ENCODE measurements at regions not wholly inside any gene's neighbourhood (a gene's known extent, or its start where the extent isn't known, plus 50 kb on each side); places are given as distances from the start of the nearest gene placed in this dataset.
"Not testable (repeated sequence)": the region's sequence is repeated elsewhere in the genome, so short reads cannot be mapped to it uniquely, and the experiment has no call there.

DNA sequence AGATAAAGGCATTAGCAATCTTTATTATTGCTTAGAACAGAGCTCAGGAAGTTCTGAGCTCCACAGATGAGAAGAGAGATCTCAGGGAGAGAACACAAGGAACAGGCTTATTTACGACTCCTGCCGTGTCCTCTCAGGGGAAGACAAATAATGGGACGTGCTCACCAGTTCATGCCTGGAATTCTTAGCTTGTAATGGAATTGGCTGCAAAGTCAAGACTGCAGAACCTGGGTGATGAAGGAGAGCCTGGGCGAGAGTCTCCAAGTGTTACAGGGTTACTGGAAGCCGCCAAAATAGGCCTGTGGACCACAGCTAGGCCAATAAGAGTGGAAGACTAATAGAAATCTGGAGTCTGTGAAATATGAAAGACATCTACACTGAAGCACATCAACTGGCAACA is 174.5 kb upstream of the ADAMTSL1 start:
- no peak for DNase-seq

DNA sequence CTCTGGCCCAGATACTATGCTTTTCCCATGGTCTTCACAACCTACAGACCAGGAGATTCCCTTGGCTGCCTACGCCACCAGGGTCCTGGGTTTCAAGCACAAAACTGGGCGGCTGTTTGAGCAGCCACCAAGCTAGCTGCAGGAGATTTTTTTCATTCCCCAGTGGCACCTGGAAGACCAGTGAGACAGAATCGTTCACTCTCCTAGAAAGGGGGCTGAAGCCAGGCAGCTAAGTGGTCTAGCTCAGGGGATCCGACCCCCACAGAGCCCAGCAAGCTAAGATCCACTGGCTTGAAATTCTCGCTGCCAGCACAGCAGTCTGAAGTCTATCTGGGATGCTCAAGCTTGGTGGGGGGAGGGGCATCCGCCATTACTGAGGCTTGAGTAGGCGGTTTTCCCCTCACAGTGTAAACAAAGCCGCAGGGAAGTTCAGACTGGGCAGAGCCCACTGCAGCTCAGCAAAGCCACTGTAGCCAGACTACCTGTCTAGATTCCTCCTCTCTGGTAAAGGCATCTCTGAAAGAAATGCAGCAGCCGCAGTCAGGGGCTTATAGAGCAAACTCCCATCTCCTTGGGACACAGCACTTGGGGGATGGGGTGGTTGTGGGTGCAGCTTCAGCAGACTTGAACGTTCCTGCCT is 168.7 kb upstream of the ADAMTSL1 start:
- DNase-seq: not testable (repeated sequence)

DNA sequence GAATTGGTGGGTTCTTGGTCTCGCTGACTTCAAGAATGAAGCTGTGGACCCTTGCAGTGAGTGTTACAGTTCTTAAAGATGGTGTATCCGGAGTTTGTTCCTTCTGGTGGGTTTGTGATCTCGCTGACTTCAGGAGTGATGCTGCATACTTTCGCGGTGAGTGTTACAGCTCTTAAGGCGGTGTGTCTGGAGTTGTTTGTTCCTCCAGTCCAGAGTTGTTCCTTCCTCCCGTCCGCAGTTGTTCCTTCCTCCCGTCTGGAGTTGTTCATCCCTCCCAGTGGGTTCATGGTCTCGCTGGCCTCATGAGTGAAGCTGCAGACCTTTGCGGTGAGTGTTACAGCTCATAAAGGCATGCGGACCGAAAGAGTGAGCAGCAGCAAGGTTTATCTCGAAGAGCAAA is 159.6 kb upstream of the ADAMTSL1 start:
- DNase-seq: peak; percentile 55

DNA sequence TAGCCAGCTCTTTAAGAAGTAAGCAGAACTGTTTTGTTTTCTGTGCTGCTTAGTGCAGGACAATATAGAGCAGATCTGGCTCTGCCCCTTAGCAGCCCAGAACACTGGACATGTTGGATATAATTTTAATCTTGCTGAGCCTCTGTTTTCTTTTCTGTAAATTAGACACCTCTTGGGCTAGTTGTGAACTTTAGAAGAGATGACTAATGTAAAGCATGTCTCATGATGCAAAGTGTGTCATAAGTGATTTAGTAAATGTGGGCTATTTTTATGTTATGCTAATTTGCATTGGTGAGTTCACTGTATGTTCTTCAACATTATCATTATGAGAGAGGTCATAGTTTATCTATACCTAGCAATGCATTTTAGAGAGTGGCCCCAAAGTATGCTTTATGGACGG is 156.1 kb upstream of the ADAMTSL1 start:
- DNase-seq: no peak

DNA sequence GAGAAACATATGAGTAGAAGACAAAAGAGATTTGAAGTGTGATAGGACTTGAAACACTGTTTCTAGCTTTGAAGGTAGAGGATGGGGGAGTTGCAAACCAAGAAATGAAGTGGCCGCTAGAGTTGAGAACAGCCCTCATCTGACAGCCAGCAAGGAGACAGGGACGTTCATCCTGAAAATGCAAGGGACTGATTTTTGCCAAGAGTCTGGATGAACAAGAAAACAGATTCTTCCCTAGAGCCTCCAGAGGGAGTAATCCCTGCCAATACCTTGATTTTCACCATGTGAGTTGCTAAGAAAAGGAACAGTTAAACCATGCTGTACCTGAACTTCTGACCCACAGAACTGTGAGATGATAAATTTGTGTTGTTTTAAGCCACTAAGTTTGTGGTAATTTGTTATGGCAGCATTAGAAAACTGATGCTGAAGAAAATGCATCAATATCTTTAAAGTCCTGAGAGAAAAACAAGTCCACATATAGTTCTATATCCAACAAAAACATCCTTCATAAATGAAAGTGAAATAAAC is 154.0 kb upstream of the ADAMTSL1 start:
- peak; percentile 34 for DNase-seq

DNA sequence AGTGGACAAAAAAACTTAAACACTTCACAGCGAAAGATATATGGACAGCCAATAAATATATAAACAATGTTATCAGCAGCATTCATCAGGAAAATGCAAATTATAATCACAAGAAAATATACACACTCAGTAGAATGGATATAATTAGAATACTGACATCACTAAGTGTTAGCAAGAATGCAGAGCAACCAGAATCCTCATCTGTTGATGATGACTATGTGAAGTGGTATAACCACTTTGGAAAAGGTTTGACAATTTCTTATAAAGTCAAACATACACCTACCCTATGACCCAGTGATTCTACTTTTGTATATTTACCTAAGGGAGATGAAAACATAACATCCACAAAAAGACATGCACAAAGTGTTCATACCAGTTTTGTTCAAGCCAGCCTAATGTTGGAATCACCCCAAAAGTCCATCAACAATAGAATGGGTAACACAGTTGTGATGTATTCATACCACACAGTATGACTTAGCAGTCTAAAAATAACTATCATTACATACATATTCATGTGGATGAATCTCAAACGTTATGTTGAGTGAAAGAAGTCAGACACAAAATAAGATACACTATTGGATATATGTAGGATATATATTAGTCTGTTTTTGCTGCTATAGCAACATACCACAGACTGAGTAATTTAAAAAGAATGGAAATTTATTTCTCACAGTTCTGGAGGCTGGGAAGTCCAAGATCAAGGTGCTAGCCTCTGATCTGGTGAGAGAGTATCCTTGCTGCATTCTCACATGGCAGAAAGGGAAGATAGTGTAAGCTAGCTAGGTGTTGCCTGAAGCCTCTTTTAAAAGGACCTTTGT is 148.8 kb upstream of the ADAMTSL1 start:
- DNase-seq: no peak

DNA sequence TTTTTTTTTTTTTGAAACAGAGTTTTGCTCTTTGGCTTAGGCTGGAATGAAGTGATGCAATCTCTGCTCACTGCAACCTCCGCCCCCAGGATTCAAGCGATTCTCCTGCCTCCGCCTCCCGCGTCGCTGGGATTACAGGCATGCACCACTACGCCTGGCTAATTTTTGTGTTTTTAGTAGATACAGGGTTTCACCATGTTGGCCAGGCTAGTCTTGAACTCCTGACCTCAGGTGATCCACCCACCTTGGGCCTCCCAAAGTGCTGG is 148.3 kb upstream of the ADAMTSL1 start:
- DNase-seq: not testable (repeated sequence)

DNA sequence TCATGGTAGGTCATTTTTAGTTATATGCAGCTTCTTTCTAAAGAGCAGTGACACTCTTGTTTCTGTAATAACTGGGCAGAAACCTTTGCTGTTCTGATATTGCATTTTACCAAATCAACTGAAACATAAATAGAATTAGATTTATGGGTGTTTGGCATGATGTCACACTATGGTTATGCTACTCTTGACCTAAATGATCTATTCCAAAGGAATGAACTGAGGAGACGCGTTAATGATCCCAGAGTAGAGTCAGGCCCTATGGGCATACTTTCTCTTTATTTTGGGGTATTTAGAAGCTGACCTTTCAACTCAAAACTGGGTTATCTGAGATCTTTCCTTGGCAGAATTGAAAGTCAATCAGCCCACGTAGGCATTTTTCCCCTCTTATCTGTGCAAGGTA is 146.8 kb upstream of the ADAMTSL1 start:
- no peak for DNase-seq

DNA sequence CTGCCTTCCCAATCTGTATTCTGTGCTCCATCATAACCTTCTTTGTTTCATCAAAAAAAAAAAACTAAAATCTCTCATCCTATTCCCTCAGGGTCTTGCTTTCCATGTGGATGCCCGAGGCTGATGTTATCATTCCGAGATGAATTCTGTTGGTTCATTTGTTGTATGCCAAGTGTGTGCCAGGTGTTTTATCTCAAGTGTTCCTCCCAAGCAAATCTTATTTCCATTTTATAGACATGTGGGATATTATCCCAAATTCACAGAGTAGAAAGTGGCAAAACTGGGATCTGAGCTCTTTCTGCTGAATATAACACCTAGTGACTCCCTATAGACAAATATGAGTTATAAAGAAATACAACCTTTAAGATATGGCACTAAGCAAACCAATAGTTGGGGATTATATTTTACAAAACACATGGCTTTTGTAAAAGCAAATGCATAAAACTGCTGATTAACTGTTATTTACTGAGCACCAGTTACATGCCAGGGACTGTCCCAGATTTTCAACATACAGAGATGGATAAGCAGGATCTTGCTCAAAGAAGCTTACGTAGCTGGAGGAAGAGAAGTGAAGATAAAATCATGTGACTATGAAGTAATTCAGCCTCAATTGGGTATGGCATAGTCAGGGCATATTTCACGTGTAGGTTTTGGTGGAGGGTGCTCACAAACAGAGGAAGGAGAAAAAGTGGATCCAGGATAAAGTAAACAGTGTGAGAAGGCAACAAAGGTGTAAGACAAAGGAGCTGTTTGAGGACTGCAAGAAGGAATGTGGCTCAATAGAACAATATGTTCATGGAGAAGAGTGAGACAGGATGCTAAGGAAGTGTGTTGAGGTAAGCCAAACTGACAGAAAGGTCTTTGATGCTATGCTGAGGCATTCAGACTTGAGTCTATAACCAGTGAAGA is 143.3 kb upstream of the ADAMTSL1 start:
- DNase-seq: peak; percentile 43

DNA sequence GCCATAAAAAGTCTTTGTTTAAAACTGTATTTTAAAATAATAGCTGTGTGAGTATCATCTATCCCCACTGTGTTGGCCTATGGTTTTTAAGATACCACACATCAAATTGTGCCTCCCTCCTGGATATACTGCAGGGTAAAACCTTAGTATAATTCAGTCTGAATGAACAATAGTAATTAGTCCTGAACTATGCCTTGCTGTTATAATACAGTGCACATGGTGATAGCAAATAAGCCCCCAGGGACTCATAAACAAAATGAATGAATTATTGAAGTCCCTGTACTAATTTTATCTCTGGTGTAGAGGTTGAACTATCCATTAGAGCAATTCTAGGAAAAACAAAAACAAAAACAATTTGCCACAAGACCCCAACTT is 142.7 kb upstream of the ADAMTSL1 start:
- peak; percentile 40 for DNase-seq

DNA sequence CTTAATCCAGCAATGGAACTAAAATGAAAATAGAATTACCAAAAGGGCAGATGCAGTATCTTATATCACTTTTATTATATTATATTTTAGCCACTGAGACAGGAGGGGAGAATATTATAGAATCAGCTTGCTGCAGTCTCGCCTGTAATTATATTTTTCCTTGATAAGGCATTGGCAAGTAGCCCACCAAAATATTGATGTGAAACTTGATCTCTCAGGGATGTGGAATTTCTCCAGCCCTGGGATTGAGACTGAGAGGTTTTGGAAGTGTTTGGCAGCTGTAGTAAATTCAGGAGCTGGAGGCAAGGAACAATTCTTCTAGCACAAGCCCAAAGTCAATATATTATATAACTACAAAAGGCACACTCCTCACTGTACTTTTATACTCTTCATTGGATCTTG is 142.1 kb upstream of the ADAMTSL1 start:
- peak; percentile 92 for DNase-seq

DNA sequence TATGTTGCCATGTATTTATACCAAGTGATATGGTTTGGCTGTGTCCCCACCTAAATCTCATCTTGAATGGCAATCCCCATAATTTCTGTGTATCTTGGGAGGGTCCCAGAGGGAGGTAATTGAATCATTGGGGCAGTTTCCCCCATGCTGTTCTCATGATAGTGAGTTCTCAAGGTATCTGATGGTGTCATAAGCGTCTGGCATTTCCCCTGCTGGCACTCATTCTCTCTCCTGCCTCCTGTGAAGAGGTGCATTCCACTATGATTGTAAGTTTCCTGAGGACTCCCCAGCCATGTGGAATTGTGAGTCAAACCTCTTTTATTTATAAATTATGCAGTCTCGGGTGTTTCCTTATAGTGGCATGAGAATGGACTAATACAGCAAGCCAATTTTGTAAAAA is 140.8 kb upstream of the ADAMTSL1 start:
- peak; percentile 90 for DNase-seq

DNA sequence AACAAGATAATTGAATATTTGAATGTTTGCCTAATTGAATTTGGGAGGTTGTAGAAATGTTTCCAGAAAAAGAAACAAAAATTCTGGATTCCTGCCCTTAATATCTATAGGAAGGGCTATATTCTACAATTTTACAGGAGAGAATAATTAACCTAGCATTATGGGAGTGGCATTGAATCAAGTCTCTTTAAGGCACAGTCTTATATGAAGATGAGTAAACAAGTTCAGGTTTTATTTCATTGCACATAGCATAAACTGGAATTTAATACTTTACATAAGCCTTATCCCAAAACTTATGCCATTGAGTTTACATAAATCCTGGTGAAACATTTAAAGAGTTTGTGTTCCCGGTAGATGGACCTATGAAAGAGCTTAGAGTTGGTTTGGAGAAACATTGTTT is 138.1 kb upstream of the ADAMTSL1 start:
- no peak for DNase-seq

DNA sequence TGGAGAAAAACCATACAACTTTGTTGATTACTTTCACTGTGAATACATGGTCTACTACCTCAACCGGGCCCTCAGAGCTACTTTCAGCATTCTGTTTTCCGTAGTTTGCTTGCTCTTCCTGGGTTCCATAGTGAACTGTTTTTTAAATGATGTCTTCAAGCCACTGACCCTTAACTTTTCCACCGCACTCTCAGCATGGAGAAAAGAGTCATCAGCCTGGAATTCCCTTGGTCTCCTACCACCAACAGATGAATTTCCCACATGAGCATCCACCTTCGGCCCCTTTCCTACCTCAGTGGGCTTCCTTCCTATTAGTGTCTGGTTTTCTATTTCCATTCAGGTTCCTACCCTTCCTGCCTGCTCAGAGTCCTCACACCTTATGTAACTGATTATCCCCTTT is 135.9 kb upstream of the ADAMTSL1 start:
- DNase-seq: no peak

DNA sequence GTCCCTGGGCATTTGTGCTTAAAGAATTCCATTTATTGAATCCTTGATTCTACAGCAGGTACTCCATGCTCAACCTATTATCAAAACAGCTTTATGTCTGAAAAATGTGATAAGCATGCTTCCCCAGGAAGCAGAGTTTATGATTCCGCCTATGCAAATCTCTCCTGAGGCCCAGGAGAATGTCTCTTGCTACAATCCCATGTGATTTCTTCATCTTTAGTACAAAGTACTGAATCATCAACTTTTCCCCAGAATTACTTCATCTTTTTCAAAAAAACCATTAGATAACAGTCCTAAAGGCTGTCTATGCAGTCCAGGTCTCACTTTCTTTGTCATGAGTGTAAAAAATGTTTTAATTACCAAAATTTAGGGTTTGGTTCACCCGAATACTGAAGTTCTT is 130.2 kb upstream of the ADAMTSL1 start:
- DNase-seq: no peak

DNA sequence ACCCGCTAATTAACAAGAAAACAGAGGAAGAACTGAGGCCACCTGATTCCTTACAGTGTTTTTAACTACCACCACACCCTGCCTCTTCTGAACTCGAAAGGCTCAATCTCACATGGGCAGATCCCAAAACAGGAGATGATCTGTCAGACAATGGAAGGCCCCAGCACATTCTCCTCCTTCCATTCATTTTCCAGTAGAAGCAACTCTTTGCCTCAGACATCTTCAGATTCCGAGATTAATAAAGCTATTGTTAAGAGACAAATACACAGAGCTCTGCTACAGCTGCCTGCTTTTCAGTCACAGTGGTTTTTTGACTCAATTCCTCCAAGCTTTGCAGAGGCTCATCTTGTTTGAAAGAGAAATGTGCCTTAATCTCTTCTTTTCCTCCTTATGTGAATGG is 127.2 kb upstream of the ADAMTSL1 start:
- no peak for DNase-seq

DNA sequence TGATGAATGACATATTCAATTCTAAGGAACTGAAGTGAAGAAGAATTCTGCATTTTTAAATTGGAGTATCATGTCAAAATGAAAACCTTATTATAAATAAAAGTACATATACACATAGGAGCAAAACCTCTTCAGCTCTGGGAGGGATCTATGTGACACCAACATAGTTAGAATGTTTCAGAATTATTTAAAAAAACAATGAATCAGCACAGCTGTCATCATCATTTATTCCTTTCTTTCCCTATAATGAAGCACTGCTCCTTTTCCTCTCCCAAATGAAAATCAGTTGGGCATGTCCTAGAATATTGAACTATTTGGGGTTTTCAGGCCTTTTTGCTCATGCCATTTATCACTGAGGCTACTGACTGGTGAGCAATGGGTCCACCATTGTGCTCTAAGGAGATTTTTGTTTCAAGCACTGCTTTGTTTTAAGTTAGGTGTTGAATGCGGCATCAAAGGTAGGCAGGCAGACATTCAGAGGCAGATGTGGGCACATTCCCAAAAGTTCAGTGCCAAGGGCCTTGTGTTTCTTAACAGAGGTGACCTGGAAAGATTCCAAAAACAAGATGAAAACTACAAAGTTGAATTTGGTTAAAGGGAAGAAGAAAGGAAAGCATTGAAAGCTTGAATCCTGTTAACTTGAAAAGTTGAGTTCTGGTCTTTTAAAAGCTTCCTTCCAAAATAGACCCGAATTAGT is 126.4 kb upstream of the ADAMTSL1 start:
- DNase-seq: no peak

DNA sequence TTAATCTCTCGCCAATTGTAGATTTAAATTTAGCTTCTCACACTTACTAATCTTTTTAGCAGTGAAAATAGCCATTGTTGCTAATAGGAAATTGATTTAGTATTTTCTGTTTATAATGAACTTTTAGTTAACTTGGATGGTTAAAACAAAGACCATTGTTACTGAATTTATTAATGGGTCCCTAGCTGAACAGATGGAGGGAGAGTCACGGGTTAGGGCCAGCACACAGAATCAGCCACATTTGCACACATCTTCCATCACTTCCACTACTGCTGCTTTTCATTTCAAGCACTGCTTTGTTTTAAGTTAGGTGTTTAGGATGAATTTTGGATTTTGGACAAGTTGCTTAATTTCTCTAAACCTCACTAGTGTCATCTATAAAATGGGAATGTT is 125.9 kb upstream of the ADAMTSL1 start:
- no peak for DNase-seq

DNA sequence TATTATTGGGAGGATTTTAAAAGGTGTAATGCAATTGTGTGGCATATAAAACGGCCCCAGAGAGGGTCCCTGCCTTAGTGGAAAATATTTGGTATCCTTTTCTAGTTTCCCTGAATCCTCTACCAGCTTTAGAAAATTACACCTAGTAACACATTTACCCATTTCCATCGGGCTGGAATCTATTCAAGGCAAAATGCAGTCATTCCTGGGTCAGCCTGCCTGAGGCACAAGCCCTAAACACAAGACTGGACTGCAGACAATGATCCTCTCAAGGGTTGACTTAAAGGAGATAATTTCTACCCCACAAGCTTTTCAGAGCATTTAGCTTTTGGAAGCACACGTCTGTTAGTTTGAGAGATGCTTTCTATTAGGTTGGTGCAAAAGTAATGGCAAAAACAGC is 124.4 kb upstream of the ADAMTSL1 start:
- DNase-seq: no peak

DNA sequence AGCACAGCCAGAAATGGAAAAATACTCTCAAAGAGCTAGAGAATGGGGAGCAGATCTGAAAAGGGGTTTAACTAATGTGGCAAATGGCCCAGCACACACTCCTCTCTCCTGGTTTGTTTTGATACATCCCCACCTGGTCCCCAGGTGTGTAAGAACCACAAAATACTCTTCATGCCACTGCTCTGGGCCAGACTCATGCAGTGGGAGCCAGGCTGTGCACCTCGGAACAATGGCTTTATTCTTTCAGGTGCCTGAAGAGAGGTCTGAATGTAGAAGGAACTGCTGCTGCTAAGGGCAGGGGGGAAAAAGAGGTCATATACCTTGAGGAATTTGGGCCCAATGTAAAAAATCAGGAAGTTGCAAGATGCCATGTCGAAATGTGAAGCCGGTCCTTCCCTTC is 123.9 kb upstream of the ADAMTSL1 start:
- DNase-seq: no peak

DNA sequence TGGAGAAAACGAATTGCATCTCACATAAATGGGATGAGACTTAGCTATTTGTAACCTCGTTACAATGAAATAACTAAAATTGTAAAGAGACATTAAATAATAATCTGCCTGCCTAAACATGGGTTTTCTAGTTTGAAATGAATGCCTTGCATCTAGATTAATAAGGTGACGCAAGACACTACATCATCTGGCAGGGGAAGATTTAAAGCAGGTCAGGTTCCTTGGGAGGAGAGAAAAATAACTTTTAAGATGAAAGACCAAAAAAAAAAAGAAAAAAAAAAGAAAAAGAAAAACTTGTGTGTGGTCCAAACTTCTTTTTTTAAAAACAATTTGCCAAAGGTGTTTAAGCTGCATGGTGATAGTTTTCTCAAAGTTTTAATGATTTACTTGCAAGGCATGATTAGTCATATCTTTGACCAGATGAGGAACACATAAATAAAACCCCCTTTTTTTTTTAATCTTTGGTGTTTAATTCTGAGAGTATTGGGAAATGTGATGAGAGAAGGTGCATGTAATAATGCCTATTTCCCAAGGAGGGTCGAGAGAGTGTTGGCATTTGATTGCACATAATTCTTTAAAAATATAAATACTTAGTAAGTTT is 122.9 kb upstream of the ADAMTSL1 start:
- no peak for DNase-seq

DNA sequence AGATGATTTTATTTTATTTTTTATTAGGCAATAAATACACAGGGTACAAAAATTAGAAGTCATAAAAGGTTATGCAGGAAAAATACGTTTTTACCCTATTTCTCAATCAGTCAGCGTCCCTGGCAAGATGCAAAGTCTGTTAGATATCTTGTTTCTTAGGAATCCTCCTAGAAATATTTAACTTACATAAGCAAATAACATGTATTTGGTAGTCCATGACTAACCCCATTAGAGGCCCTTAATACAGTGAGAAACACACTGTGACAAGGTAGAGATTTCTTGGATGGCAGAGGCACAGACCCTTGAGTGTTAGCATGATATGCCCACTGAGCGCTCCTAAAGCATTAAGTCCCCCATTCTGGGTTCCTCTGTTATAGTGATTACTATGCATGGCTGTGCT is 121.2 kb upstream of the ADAMTSL1 start:
- no peak for DNase-seq

DNA sequence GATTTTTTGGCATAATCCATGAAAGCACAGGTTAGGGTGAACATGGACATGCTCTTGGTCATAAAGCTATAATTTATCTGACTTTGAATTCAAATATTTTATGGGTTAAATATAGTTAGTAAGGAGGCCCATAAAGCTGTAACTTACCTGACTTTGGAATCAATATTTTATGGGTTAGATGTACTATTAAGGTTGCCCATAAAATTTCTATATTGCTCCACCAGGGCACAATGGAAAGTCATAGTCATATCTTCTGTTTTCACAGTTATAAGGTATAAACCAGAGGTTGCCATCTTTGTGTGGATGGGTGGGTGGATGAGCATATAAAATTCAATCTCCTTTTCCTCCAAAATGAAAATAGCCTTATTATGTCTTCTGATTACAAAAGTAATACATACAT is 120.5 kb upstream of the ADAMTSL1 start:
- no peak for DNase-seq

All from dermis blood vessel endothelial cell (primary cell).